ENCODE measurements at regions not wholly inside any gene's neighbourhood (a gene's known extent, or its start where the extent isn't known, plus 50 kb on each side); places are given as distances from the start of the nearest gene placed in this dataset.

- DNase-seq (ENCODE audit: low read depth) = no peak
- no peak overlapping the region for H3K4me3 ChIP-seq (ENCODE audit: low read depth, low read length)
- no peak for TF ChIP-seq CTCF (conservative IDR thresholded peaks at IDR 0.05; ENCODE audit: low read depth, low read length)
These were observed 364.1 kb downstream of the DEPDC1B start for GRCh38 chr5:60335913-60336312.

- H3K4me3 ChIP-seq (ENCODE audit: low read depth, low read length) = no peak overlapping the region
- DNase-seq (ENCODE audit: low read depth) = peak; percentile 32
- no peak for TF ChIP-seq CTCF (conservative IDR thresholded peaks at IDR 0.05; ENCODE audit: low read depth, low read length)
These were observed 365.7 kb downstream of the DEPDC1B start for GRCh38 chr5:60334281-60334713.

GRCh38 chr5:60333005-60333571, 366.9 kb downstream of the DEPDC1B start:
- no peak overlapping the region for H3K4me3 ChIP-seq (ENCODE audit: low read depth, low read length)
- no peak for DNase-seq (ENCODE audit: low read depth)
- no peak for TF ChIP-seq CTCF (conservative IDR thresholded peaks at IDR 0.05; ENCODE audit: low read depth, low read length)

GRCh38 chr5:60332244-60333004, 367.5 kb downstream of the DEPDC1B start:
- no peak for TF ChIP-seq CTCF (conservative IDR thresholded peaks at IDR 0.05; ENCODE audit: low read depth, low read length)
- H3K4me3 ChIP-seq (ENCODE audit: low read depth, low read length) = no peak overlapping the region
- no peak for DNase-seq (ENCODE audit: low read depth)

- H3K4me3 ChIP-seq (ENCODE audit: low read depth, low read length) = no peak overlapping the region
- no peak for TF ChIP-seq CTCF (conservative IDR thresholded peaks at IDR 0.05; ENCODE audit: low read depth, low read length)
- DNase-seq (ENCODE audit: low read depth) = no peak
These were observed 369.7 kb downstream of the DEPDC1B start for GRCh38 chr5:60330236-60330635.

GRCh38 chr5:60325870-60326269, 374.1 kb downstream of the DEPDC1B start:
- no peak for DNase-seq (ENCODE audit: low read depth)
- no peak overlapping the region for H3K4me3 ChIP-seq (ENCODE audit: low read depth, low read length)
- TF ChIP-seq CTCF (conservative IDR thresholded peaks at IDR 0.05; ENCODE audit: low read depth, low read length) = no peak

GRCh38 chr5:60323596-60323995, 376.4 kb downstream of the DEPDC1B start:
- TF ChIP-seq CTCF (conservative IDR thresholded peaks at IDR 0.05; ENCODE audit: low read depth, low read length) = no peak
- no peak overlapping the region for H3K4me3 ChIP-seq (ENCODE audit: low read depth, low read length)
- no peak for DNase-seq (ENCODE audit: low read depth)
